Endothelial cell of umbilical vein (primary cell): ENCODE measurements at regions not wholly inside any gene's neighbourhood (a gene's known extent, or its start where the extent isn't known, plus 50 kb on each side); places are given as distances from the start of the nearest gene placed in this dataset.

Source experiments
- BruUV-seq: library from RNA; stranded (reverse); fragments of 400-500 nt; replicated peaks from 2 replicates; lab custom pipeline; 2021; lab: Mats Ljungman, UMichigan
- CTCF ChIA-PET: fragments of 300-600, 350-600 bp; sonication (Branson Sonifier 250); formaldehyde crosslinking; loops from one replicate; lab custom pipeline; 2021; ENCODE audit warnings: antibody characterized with exemption, inconsistent platforms; lab: Charles Lee
- POLR2A ChIA-PET: fragments of 300-600, 350-600 bp; sonication (Branson Sonifier 250); formaldehyde crosslinking; loops from one replicate; lab custom pipeline; 2021; ENCODE audit warnings: antibody characterized with exemption, inconsistent platforms; lab: Charles Lee
- DNase-seq: peaks from one replicate; pipeline ENCODE4 v3.0.0-alpha.2; 2011; ENCODE audit warnings: low read depth, low spot score
- FAIRE-seq: peaks from 2 replicates; lab custom pipeline; 2011; peaks lifted over from hg19 to GRCh38; lab: Jason Lieb, UNC
- H2AFZ ChIP-seq: 2 replicates; pipeline ENCODE4 v1.6.0; 2012; ENCODE audit warnings: low read depth, low read length, control low read depth, inconsistent platforms
- H3K27ac ChIP-seq: 2 replicates; pipeline ENCODE4 v1.5.1; 2011; ENCODE audit warnings: low read depth, mild to moderate bottlenecking, control low read depth, low read length, moderate library complexity; ENCODE audit not compliant: insufficient read depth
- H3K27me3 ChIP-seq, 2 experiments: 2 replicates each; pipeline versions ENCODE4 v1.6.0 to v1.6.1; 2011; ENCODE audit warnings: low read length in 2 of 2, mixed read lengths in 1 of 2; ENCODE audit not compliant: control insufficient read depth in 2 of 2, insufficient read depth in 2 of 2
- H3K36me3 ChIP-seq, 2 experiments: 2 replicates in 1 of 2; 3 replicates in 1 of 2; pipeline ENCODE4 v1.5.1; 2011; ENCODE audit warnings: low read length in 2 of 2, mild to moderate bottlenecking in 1 of 2, moderate library complexity in 1 of 2; ENCODE audit not compliant: control insufficient read depth in 2 of 2, insufficient read depth in 2 of 2; ENCODE audit errors: extremely low read depth in 1 of 2
- H3K4me1 ChIP-seq: 3 replicates; pipeline ENCODE4 v1.5.1; 2011; ENCODE audit warnings: mild to moderate bottlenecking, low read length; ENCODE audit not compliant: control insufficient read depth, insufficient read depth; ENCODE audit errors: extremely low read depth
- H3K4me2 ChIP-seq: 2 replicates; pipeline ENCODE4 v1.6.1; 2011; ENCODE audit warnings: low read length, control low read depth, mixed read lengths; ENCODE audit not compliant: insufficient read depth
- H3K4me3 ChIP-seq, 3 experiments: fragments of 200-600 bp in 1 of 3; sonication (generic), shearing (Covaris generic) in 1 of 3; replicated peaks in 1 of 3; 2 replicates each; pipeline ENCODE4 v1.5.1; 2011 to 2016; ENCODE audit warnings: control low read depth in 3 of 3, low read length in 3 of 3, mild to moderate bottlenecking in 2 of 3, inconsistent platforms in 1 of 3, low read depth in 1 of 3, moderate library complexity in 1 of 3; ENCODE audit not compliant: insufficient read depth in 1 of 3
- H3K79me2 ChIP-seq: 2 replicates; pipeline ENCODE4 v1.6.0; 2012; ENCODE audit warnings: low read length, inconsistent platforms; ENCODE audit not compliant: control insufficient read depth, insufficient read depth
- H3K9ac ChIP-seq: replicated peaks from 2 replicates; pipeline ENCODE3; 2011; ENCODE audit warnings: low read length, control low read depth; ENCODE audit not compliant: insufficient read depth; ENCODE audit errors: extremely low read depth
- H3K9me1 ChIP-seq: replicated peaks from 3 replicates; pipeline ENCODE4 v1.6.0; 2011; ENCODE audit warnings: mild to moderate bottlenecking, low read length; ENCODE audit not compliant: control insufficient read depth, insufficient read depth; ENCODE audit errors: extremely low read depth
- H3K9me3 ChIP-seq: replicated peaks from 2 replicates; pipeline ENCODE4 v1.5.1; 2012; ENCODE audit warnings: low read length, inconsistent platforms; ENCODE audit not compliant: control insufficient read depth, insufficient read depth
- H4K20me1 ChIP-seq: replicated peaks from 2 replicates; pipeline ENCODE3; 2011; ENCODE audit warnings: mild to moderate bottlenecking, low read length; ENCODE audit not compliant: control insufficient read depth, insufficient read depth; ENCODE audit errors: extremely low read depth
- EZH2 ChIP-seq: IDR thresholded peaks from 2 replicates; pipeline ENCODE4 v1.6.1; 2012; ENCODE audit warnings: borderline replicate concordance, low read depth, mild to moderate bottlenecking, moderate library complexity, low read length, inconsistent platforms; ENCODE audit not compliant: severe bottlenecking
- FOS ChIP-seq: IDR thresholded peaks from 2 replicates; pipeline ENCODE4 v1.6.1; 2011; ENCODE audit warnings: mild to moderate bottlenecking, low read length, moderate library complexity, borderline replicate concordance; ENCODE audit not compliant: insufficient read depth
- GATA2 ChIP-seq: IDR thresholded peaks from 2 replicates; pipeline ENCODE4 v1.7.0; 2011; ENCODE audit warnings: low read depth, mild to moderate bottlenecking, moderate library complexity, mixed read lengths, low read length; ENCODE audit not compliant: insufficient read length, insufficient read depth
- JUN ChIP-seq: IDR thresholded peaks from 2 replicates; pipeline ENCODE4 v1.6.1; 2011; ENCODE audit warnings: borderline replicate concordance, low read depth; ENCODE audit not compliant: insufficient read length, insufficient read depth
- MYC ChIP-seq: IDR thresholded peaks from one replicate; pipeline ENCODE4 v1.6.1; 2011; ENCODE audit warnings: mild to moderate bottlenecking, low read depth, low read length
- POLR2A ChIP-seq: IDR thresholded peaks from 2 replicates; pipeline ENCODE4 v1.6.1; 2012; ENCODE audit warnings: low read depth, mild to moderate bottlenecking, control low read depth, low read length
- POLR2AphosphoS5 ChIP-seq: IDR thresholded peaks from 2 replicates; pipeline ENCODE4 v1.6.1; 2012; ENCODE audit warnings: low read depth, mild to moderate bottlenecking, control low read depth, low read length, moderate library complexity; ENCODE audit not compliant: insufficient read depth
- dilution Hi-C: fragments of 300-500 bp; cut with MboI; formaldehyde crosslinking; loops from one replicate; pipeline ENCODE4 v1.15.0; 2019; ENCODE audit warnings: low sequenced_read_pairs; ENCODE audit not compliant: extremely low pct_ligation_motif_present
- intact Hi-C: fragments of 100-400 bp; cut with micrococcal nuclease; formaldehyde crosslinking; loops from one replicate; pipeline ENCODE4 v1.10.0; 2022
- TF ChIP-seq, protein P1 (sequence below), 2 donors: IDR thresholded peaks; 1 replicate in 1 of 2; 2 replicates in 1 of 2; pipeline ENCODE4 v1.5.1; 2011; ENCODE audit warnings: low read length in 2 of 2, mild to moderate bottlenecking in 2 of 2, moderate library complexity in 2 of 2, control low read depth in 1 of 2, inconsistent platforms in 1 of 2, low read depth in 1 of 2; ENCODE audit not compliant: insufficient read depth in 1 of 2; ENCODE audit errors: extremely low read depth in 1 of 2
- TF ChIP-seq, protein P2 (sequence below): IDR thresholded peaks from 2 replicates; pipeline ENCODE4 v1.6.1; 2011; ENCODE audit not compliant: insufficient read depth, insufficient read length

DNA sequence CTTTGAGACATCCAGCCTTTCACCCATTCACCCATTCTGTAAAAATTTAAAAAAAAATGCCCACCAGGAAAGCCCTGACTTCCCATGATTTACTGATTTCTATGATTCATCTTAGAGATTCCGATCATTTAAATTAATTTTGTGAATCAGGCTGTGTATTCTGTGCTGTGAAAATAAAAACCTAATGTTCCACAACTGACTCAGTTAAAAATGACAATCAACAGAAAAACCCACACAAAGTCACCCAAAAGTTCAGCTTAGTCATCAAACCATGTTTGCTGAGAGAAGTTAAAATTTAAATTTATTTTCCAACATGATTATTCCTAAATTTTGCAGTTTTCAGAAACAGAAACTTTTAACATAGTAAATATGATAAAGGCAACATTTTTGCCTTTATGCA, 509.9 kb downstream of the TENT5A start:
- H2AFZ ChIP-seq, result no peak overlapping the region
- no peak for DNase-seq
- no peaks in the 10 kb centered on the region for H3K27me3 ChIP-seq
- POLR2A ChIA-PET, result no interaction called here
- no peaks in the 10 kb centered on the region for H3K9me3 ChIP-seq
- H3K4me2 ChIP-seq, result no peak overlapping the region
- no peak overlapping the region for H3K27ac ChIP-seq
- H3K79me2 ChIP-seq, result no peaks in the 10 kb centered on the region
- no peaks in the 10 kb centered on the region for H4K20me1 ChIP-seq
- H3K4me1 ChIP-seq, result no peaks in the 10 kb centered on the region
- no peak for TF ChIP-seq MYC
- TF ChIP-seq, protein P1, sequence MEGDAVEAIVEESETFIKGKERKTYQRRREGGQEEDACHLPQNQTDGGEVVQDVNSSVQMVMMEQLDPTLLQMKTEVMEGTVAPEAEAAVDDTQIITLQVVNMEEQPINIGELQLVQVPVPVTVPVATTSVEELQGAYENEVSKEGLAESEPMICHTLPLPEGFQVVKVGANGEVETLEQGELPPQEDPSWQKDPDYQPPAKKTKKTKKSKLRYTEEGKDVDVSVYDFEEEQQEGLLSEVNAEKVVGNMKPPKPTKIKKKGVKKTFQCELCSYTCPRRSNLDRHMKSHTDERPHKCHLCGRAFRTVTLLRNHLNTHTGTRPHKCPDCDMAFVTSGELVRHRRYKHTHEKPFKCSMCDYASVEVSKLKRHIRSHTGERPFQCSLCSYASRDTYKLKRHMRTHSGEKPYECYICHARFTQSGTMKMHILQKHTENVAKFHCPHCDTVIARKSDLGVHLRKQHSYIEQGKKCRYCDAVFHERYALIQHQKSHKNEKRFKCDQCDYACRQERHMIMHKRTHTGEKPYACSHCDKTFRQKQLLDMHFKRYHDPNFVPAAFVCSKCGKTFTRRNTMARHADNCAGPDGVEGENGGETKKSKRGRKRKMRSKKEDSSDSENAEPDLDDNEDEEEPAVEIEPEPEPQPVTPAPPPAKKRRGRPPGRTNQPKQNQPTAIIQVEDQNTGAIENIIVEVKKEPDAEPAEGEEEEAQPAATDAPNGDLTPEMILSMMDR (IDR thresholded peaks at IDR 0.05; ENCODE audit: extremely low read depth in 1 of 2, insufficient read depth in 1 of 2, low read depth in 1 of 2, low read length in 2 of 2), result no peak
- no peak for TF ChIP-seq EZH2
- TF ChIP-seq, protein P2, sequence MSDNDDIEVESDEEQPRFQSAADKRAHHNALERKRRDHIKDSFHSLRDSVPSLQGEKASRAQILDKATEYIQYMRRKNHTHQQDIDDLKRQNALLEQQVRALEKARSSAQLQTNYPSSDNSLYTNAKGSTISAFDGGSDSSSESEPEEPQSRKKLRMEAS, result no peak
- no peak for TF ChIP-seq POLR2A
- no peak for TF ChIP-seq JUN
- TF ChIP-seq GATA2, result no peak
- no peak for TF ChIP-seq FOS
- TF ChIP-seq POLR2AphosphoS5, result no peak
- no peak overlapping the region for H3K4me3 ChIP-seq
- H3K9me1 ChIP-seq, result no peaks in the 10 kb centered on the region
- H3K9ac ChIP-seq, result no peak overlapping the region
- H3K36me3 ChIP-seq, result no peaks in the 10 kb centered on the region
- no TSS peak for BruUV-seq
- no peak for FAIRE-seq
- intact Hi-C loops (loop anchor here (5.0 to 10.0 kb wide), 3 partner anchors 225 to 1028 kb away; no protein-coding TSS in a partner anchor), dilution Hi-C loops (no loop called here)
- CTCF ChIA-PET, result interaction anchor here (1.3 to 2.1 kb wide), 2 partner anchors 8 to 763 kb away, joined by 5 to 22 read pairs; no protein-coding TSS in a partner anchor
